HL-60 (cell line): ENCODE measurements at regions not wholly inside any gene's neighbourhood (a gene's known extent, or its start where the extent isn't known, plus 50 kb on each side); places are given as distances from the start of the nearest gene placed in this dataset.

Experiments
- DNase-seq, 2 experiments: peaks; one replicate each; pipeline ENCODE4 v3.0.0-alpha.2; 2010 to 2020; ENCODE audit warnings: low read depth in 1 of 2, low spot score in 1 of 2
- H3K27ac ChIP-seq: fragments of 250-450 bp; sonication (Bioruptor Pico); replicated peaks from 2 replicates; pipeline ENCODE4 v1.5.1; 2020; ENCODE audit warnings: mild to moderate bottlenecking, moderate library complexity
- H3K27me3 ChIP-seq: fragments of 250-450 bp; sonication (Bioruptor Pico); 2 replicates; pipeline ENCODE4 v1.5.1; 2021; ENCODE audit warnings: mild to moderate bottlenecking, moderate library complexity; ENCODE audit not compliant: insufficient read depth, poor library complexity, severe bottlenecking
- H3K4me3 ChIP-seq: replicated peaks from 2 replicates; pipeline ENCODE4 v1.5.1; 2011; ENCODE audit warnings: mild to moderate bottlenecking, control low read depth, low read length; ENCODE audit not compliant: insufficient read depth
- CTCF ChIP-seq: IDR thresholded peaks from one replicate; pipeline ENCODE4 v1.5.1; 2011; ENCODE audit warnings: low read length, control low read depth, inconsistent platforms; ENCODE audit not compliant: insufficient read depth
- GABPA ChIP-seq: IDR thresholded peaks from 2 replicates; pipeline ENCODE4 v1.6.1; 2012; ENCODE audit warnings: low read depth
- POLR2AphosphoS5 ChIP-seq: IDR thresholded peaks from 2 replicates; pipeline ENCODE4 v1.6.1; 2012; ENCODE audit warnings: low read depth
- REST ChIP-seq: IDR thresholded peaks from 2 replicates; pipeline ENCODE4 v1.6.1; 2012; ENCODE audit warnings: low read depth; ENCODE audit not compliant: insufficient replicate concordance
- SPI1 ChIP-seq: IDR thresholded peaks from 2 replicates; pipeline ENCODE4 v1.6.1; 2012; ENCODE audit warnings: low read depth, mild to moderate bottlenecking, borderline replicate concordance

GRCh38 chr5:1943481-1943880, 60.8 kb upstream of the IRX4 start:
- TF ChIP-seq REST (no peak), SPI1 (no peak), CTCF (no peak), POLR2AphosphoS5 (no peak), GABPA (no peak)
- Histone ChIP-seq H3K4me3 (no peak overlapping the region), H3K27me3 (no peaks in the 10 kb centered on the region), H3K27ac (no peak overlapping the region)
- no peak for DNase-seq

GRCh38 chr5:1942630-1943029, 59.9 kb upstream of the IRX4 start:
- TF ChIP-seq REST (no peak), SPI1 (no peak), POLR2AphosphoS5 (no peak), GABPA (no peak), CTCF (no peak)
- no peak overlapping the region for H3K4me3 ChIP-seq
- DNase-seq = no peak
- no peaks in the 10 kb centered on the region for H3K27me3 ChIP-seq
- H3K27ac ChIP-seq = no peak overlapping the region

GRCh38 chr5:1942158-1942557, 59.4 kb upstream of the IRX4 start:
- TF ChIP-seq GABPA (no peak), POLR2AphosphoS5 (no peak), SPI1 (no peak), CTCF (no peak), REST (no peak)
- Histone ChIP-seq H3K27me3 (no peaks in the 10 kb centered on the region), H3K27ac (no peak overlapping the region), H3K4me3 (no peak overlapping the region)
- DNase-seq = no peak
